T47D (cell line): ENCODE measurements at regions not wholly inside any gene's neighbourhood (a gene's known extent, or its start where the extent isn't known, plus 50 kb on each side); places are given as distances from the start of the nearest gene placed in this dataset.

ENCODE experiments used
- DNase-seq, 2 experiments: peaks; one replicate each; pipeline versions ENCODE4 v3.0.0 to v3.0.0-alpha.2; 2011 to 2012; ENCODE audit warnings: low read depth in 1 of 2, low spot score in 1 of 2
- JUND ChIP-seq: IDR thresholded peaks from 2 replicates; pipeline ENCODE4 v1.6.1; 2012; ENCODE audit warnings: low read depth
- in situ Hi-C: cut with HindIII; loops from 2 replicates; pipeline ENCODE4 v1.10.0; 2016; ENCODE audit warnings: low sequenced_read_pairs, low pct_unique_long_range_greater_than_20kb

- no peak for TF ChIP-seq JUND
- no peak for DNase-seq
Measured at GRCh38 chr13:99911965-99912566, 59.5 kb downstream of the ZIC5 start.

DNA sequence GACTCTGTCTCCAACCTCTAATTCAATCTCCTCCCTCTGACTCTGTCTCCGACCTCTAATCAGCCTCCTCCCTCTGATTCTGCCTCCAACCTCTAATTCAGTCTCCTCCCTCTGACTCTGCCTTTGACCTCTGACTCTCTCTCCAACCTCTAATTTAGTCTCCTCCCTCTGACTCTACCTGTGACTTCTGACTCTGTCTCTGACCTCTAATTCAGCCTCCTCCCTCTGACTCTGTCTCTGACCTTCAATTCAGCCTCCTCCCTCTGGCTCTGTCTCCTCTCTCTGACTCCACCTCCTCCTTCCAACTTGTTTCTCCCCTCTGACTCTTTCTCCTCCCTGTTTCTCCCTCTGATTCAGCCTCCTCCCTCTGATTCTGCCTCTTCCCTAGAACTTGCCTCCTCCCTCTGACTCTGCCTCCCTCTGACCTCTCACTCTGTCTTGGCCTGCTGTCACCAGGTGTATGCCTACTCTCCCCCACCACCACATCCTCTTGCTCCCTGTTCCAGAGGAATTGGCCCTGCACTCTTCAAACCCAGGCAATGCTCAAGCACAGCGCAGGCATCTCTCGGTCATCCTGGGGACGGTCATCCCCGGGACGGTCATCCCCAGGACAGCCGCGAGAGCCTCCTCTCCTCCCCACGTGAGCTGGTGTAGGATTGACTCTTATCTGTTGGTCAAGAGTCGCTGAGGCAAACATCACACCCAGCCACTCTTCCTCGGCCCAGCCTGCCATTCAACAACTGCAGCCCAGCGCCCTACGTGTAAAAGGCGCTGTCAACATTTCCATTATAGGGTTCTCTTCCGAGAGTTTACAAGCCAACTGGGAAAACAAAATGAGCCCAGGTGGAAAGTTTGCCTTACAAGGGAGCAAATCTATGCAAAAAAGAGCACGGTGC is 60.2 kb downstream of the ZIC5 start:
- DNase-seq, result no peak
- TF ChIP-seq JUND, result no peak
- in situ Hi-C loops, result no loop called here

More at GRCh38 chr13:99911965-99912566, 59.5 kb downstream of the ZIC5 start:
- in situ Hi-C loops, result no loop called here

- in situ Hi-C loops, result no loop called here
Measured at GRCh38 chr13:99909836-99910619, 61.5 kb downstream of the ZIC5 start.

GRCh38 chr13:99909097-99909835 is 62.3 kb downstream of the ZIC5 start:
- in situ Hi-C loops, result no loop called here
- no peak for DNase-seq
- no peak for TF ChIP-seq JUND

More at GRCh38 chr13:99909836-99910619, 61.5 kb downstream of the ZIC5 start:
- no peak for DNase-seq
- no peak for TF ChIP-seq JUND

DNA sequence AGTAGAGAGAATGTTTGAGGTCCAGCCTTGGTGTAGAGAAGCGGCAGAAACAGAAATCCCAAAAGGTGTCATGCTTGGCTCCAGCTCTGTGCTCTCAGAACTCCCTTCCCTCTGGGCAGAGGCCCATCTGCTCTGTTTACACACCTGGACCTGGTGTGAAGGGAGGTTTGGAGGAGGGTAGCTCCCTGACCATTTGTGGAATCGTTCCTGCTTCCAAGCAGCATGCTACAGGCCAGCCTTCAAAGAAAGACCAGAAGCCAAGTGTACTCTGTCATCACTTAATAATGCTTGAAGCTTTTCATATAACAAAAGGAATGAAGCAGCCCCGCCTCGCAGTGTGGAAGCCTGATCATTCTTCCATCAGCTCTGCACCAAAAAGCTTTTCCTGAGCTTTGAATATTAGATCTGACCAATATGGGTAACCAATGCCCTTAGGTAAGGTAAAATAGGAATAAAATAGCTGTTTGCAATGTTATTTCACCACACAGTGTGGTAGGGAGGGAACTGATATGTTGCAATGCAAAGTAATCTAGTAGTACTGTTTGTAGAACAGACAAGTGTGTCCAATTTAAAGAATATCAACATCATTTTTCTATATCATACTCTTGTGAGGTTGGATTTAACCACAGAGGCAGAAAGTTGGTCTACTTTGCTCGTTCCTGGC is 63.3 kb downstream of the ZIC5 start:
- TF ChIP-seq JUND, result no peak
- in situ Hi-C loops, result no loop called here
- DNase-seq, result peak in 1 of 2 experiments; percentile 85

GRCh38 chr13:99907627-99908026 is 63.9 kb downstream of the ZIC5 start:
- no peak for TF ChIP-seq JUND
- in situ Hi-C loops, result no loop called here
- no peak for DNase-seq

- DNase-seq, result no peak
- TF ChIP-seq JUND, result no peak
- in situ Hi-C loops, result no loop called here
Measured at GRCh38 chr13:99907038-99907437, 64.5 kb downstream of the ZIC5 start.

GRCh38 chr13:99905814-99906213 is 65.8 kb downstream of the ZIC5 start:
- DNase-seq, result no peak
- TF ChIP-seq JUND, result no peak
- in situ Hi-C loops, result no loop called here

DNA sequence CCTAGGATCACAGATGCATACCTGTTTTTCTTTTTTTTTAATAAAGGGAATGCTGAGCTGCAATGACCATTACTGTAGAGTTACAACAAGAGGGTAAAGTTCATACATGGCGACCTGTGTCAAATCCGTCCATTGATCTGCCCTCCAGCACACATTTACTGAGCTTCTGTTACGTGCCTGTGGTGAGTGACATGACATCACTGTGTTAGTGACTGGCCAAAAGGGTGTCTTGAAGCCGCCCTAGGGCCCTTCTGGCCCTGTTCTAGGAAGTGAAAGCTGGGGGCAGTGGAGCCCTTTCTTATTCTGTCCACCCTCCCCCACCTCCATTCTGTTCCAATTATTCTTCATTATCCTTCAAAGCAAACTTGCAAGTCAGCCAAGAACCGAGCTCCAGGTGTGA is 66.3 kb downstream of the ZIC5 start:
- DNase-seq, result peak in 1 of 2 experiments; percentile 32
- in situ Hi-C loops, result no loop called here
- no peak for TF ChIP-seq JUND

DNA sequence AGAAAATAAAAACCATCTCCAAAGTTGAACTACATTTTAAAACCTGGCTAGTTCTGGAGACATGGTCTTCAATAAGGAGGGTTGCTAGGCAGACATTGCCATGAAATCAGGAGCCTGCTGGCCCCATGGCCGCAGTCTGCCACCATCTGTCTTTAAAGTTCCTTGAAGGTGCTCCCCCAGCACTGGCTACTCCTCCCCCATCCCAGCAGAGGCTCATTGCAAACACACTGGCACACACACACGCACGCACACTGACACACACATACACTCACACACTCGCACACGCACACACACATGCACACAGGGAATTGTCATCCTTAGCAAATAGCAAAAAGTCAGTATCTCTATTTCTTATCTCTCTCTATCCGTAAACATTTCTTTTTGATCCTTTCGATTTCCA is 68.4 kb downstream of the ZIC5 start:
- DNase-seq, result no peak

DNA sequence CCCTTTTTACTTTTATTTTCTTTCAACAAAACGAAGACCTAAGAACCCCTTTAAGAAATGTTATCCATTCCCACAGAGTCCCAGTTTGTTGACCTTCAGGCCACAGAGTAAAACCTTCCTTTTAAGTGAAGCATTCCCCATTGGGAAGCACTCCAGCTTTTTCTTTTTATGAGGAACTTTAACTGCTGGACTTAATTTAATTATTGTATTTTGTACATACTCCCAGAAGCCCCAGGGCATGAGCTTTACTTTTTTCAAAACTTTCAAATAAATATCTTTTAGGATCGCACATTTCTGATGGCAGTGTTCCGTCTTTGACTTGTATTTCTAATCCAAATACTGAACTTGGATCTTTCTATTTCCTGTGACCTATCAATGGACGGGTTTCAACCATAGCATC is 68.9 kb downstream of the ZIC5 start:
- TF ChIP-seq JUND, result no peak
- in situ Hi-C loops, result no loop called here
- no peak for DNase-seq

More for the DNA sequence above, 68.4 kb downstream of the ZIC5 start:
- in situ Hi-C loops, result no loop called here
- TF ChIP-seq JUND, result no peak

DNA sequence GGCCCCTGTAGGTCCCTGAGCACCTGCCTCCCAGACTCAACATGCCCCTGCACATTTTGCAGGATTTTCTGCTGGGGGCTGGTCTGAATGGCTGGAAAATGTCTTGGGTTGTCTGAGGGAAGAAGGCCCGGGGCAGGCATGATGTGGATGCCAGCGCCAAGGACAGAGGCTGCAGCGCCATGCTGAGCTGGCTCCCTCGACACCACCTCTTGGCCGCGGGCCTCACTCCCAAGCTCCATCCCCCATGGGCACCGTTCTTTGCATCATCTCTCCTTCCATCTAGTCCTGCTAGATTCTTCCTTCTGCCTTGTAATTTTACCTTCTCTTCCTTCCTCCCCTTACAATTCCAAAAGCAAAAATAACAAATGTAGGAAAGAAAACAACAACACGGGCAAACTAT is 70.6 kb downstream of the ZIC5 start:
- DNase-seq, result no peak
- in situ Hi-C loops, result no loop called here
- TF ChIP-seq JUND, result no peak
